ENCODE measurements at regions not wholly inside any gene's neighbourhood (a gene's known extent, or its start where the extent isn't known, plus 50 kb on each side); places are given as distances from the start of the nearest gene placed in this dataset.

DNA sequence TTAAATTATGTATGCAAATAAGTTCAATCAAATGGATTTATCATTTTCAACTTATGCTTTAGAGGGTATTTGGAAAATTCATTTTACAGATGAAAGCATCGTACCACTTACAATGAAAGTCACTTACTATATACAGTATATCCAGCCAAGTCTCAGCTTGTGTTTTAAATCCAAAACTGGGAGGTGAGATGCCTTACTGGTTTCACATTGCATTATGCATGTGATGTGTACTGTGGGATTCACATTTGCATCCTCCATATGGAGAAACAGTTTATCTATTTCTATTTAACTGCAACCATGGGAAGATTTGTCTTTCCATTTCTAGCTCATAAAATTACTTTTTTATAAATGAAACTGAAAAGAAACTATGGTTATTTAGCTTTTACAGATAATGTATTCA lies 248.1 kb downstream of the CNTN3 start:
- Histone ChIP-seq H3K27me3 (ENCODE audit: insufficient read depth, low read length) (no peaks in the 10 kb centered on the region), H3K9me3 (ENCODE audit: insufficient read depth, low read depth, low read length) (no peaks in the 10 kb centered on the region)
- no CpG with 5 or more reads among the region's 1 CpG for WGBS (ENCODE audit: extremely low coverage, insufficient coverage, insufficient read length)

DNA sequence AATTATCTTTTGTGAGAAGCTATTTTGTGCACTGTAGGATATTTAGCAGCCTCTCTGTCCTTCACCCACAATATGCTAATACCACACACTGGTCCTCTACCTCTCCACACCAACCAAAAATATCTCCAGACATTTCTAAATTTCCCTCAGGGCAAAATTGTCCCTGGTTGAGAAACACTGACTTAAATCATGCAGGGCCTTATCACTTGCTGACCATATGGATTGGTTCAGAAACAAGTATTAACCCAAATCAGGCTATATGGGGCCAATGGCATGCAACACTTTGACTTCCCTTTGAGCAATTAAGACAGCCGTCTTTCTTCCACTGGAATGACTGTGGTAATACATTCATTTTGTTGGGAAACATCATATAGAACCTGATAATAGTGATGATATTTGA lies 251.1 kb downstream of the CNTN3 start:
- Histone ChIP-seq H3K4me2 (ENCODE audit: low read length) (no peak overlapping the region), H2BK5ac (ENCODE audit: low read depth, low read length, poor library complexity) (no peak overlapping the region), H3K9ac (ENCODE audit: low read length) (no peak overlapping the region), H3K79me1 (ENCODE audit: low read length) (no peaks in the 10 kb centered on the region), H2BK12ac (ENCODE audit: low read length) (no peak overlapping the region), H3K18ac (ENCODE audit: low read length) (no peak overlapping the region), H4K91ac (ENCODE audit: low read depth, low read length) (no peak overlapping the region), H4K12ac (ENCODE audit: low read depth, low read length) (no peak overlapping the region), H3K4me1 (ENCODE audit: control insufficient read depth in 1 of 2, insufficient read depth in 2 of 2, low read length in 2 of 2) (no peaks in the 10 kb centered on the region), H4K8ac (ENCODE audit: low read depth, low read length) (no peak overlapping the region), H3K27ac (ENCODE audit: low read depth, low read length) (no peak overlapping the region), H3K23ac (ENCODE audit: low read length) (no peak overlapping the region), H3K79me2 (ENCODE audit: control insufficient read depth, insufficient read depth, low read length, poor library complexity) (no peaks in the 10 kb centered on the region), H3K9me3 (ENCODE audit: insufficient read depth, low read depth, low read length) (no peaks in the 10 kb centered on the region), H3K14ac (ENCODE audit: low read length) (no peak overlapping the region), H3K36me3 (ENCODE audit: control insufficient read depth in 1 of 2, insufficient read depth in 2 of 2, low read length in 2 of 2) (no peaks in the 10 kb centered on the region), H2BK120ac (ENCODE audit: insufficient read depth, low read length, poor library complexity) (no peak overlapping the region), H2AFZ (ENCODE audit: insufficient read depth, low read length, poor library complexity) (no peak overlapping the region), H3K27me3 (ENCODE audit: insufficient read depth, low read length) (no peaks in the 10 kb centered on the region), H3K4ac (ENCODE audit: low read depth, low read length) (no peak overlapping the region), H3K4me3 (ENCODE audit: low read depth, low read length) (no peak overlapping the region), H2AK5ac (ENCODE audit: low read length) (no peak overlapping the region)
- peak in 1 of 2 donors; percentile 56 for DNase-seq
- WGBS (ENCODE audit: extremely low coverage, insufficient coverage, insufficient read length) = no CpG with 5 or more reads among the region's 1 CpG

More for the DNA sequence above, 248.1 kb downstream of the CNTN3 start:
- H3K18ac ChIP-seq (ENCODE audit: low read length) = no peak overlapping the region
- no peak overlapping the region for H3K4me3 ChIP-seq (ENCODE audit: low read depth, low read length)
- H2AK5ac ChIP-seq (ENCODE audit: low read length) = no peak overlapping the region
- no peak overlapping the region for H3K27ac ChIP-seq (ENCODE audit: low read depth, low read length)
- no peaks in the 10 kb centered on the region for H3K4me1 ChIP-seq (ENCODE audit: control insufficient read depth in 1 of 2, insufficient read depth in 2 of 2, low read length in 2 of 2)
- no peaks in the 10 kb centered on the region for H3K79me1 ChIP-seq (ENCODE audit: low read length)
- H3K79me2 ChIP-seq (ENCODE audit: control insufficient read depth, insufficient read depth, low read length, poor library complexity) = no peaks in the 10 kb centered on the region
- no peak overlapping the region for H2BK5ac ChIP-seq (ENCODE audit: low read depth, low read length, poor library complexity)
- no peak overlapping the region for H3K14ac ChIP-seq (ENCODE audit: low read length)
- no peak for DNase-seq
- H3K4ac ChIP-seq (ENCODE audit: low read depth, low read length) = no peak overlapping the region
- H3K4me2 ChIP-seq (ENCODE audit: low read length) = no peak overlapping the region
- H2BK120ac ChIP-seq (ENCODE audit: insufficient read depth, low read length, poor library complexity) = no peak overlapping the region
- no peaks in the 10 kb centered on the region for H3K36me3 ChIP-seq (ENCODE audit: control insufficient read depth in 1 of 2, insufficient read depth in 2 of 2, low read length in 2 of 2)
- H4K91ac ChIP-seq (ENCODE audit: low read depth, low read length) = no peak overlapping the region
- no peak overlapping the region for H4K8ac ChIP-seq (ENCODE audit: low read depth, low read length)
- no peak overlapping the region for H3K23ac ChIP-seq (ENCODE audit: low read length)
- H3K9ac ChIP-seq (ENCODE audit: low read length) = no peak overlapping the region
- no peak overlapping the region for H2AFZ ChIP-seq (ENCODE audit: insufficient read depth, low read length, poor library complexity)
- no peak overlapping the region for H2BK12ac ChIP-seq (ENCODE audit: low read length)
- H4K12ac ChIP-seq (ENCODE audit: low read depth, low read length) = no peak overlapping the region

DNA sequence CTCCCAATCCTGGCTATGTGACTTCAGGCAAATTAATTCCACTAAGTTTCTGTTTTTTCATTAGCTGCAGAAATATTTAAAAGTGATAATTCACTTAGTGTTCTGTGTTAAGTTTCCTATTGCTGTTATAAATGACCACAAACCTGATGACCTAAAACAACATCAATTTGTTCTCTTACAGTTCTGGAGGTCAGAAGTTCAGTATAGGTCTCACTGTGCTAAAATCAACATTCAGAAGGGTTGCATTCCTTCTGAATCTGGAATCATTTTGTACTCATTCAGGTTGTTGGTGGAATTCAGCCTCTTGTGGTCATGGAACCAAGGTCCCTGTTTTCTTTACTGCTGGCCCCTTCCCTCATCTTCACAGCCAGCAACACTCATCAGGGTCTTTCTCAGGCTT lies 254.1 kb downstream of the CNTN3 start:
- Histone ChIP-seq H2BK12ac (ENCODE audit: low read length) (no peak overlapping the region), H2BK5ac (ENCODE audit: low read depth, low read length, poor library complexity) (no peak overlapping the region), H2AFZ (ENCODE audit: insufficient read depth, low read length, poor library complexity) (no peak overlapping the region), H3K14ac (ENCODE audit: low read length) (no peak overlapping the region), H3K27ac (ENCODE audit: low read depth, low read length) (no peak overlapping the region), H3K27me3 (ENCODE audit: insufficient read depth, low read length) (no peaks in the 10 kb centered on the region), H3K36me3 (ENCODE audit: control insufficient read depth in 1 of 2, insufficient read depth in 2 of 2, low read length in 2 of 2) (no peaks in the 10 kb centered on the region), H3K18ac (ENCODE audit: low read length) (no peak overlapping the region), H3K79me1 (ENCODE audit: low read length) (no peaks in the 10 kb centered on the region), H3K4me3 (ENCODE audit: low read depth, low read length) (no peak overlapping the region), H3K4me2 (ENCODE audit: low read length) (no peak overlapping the region), H4K8ac (ENCODE audit: low read depth, low read length) (no peak overlapping the region), H4K12ac (ENCODE audit: low read depth, low read length) (no peak overlapping the region), H2AK5ac (ENCODE audit: low read length) (no peak overlapping the region), H3K9me3 (ENCODE audit: insufficient read depth, low read depth, low read length) (no peaks in the 10 kb centered on the region), H3K4ac (ENCODE audit: low read depth, low read length) (no peak overlapping the region), H2BK120ac (ENCODE audit: insufficient read depth, low read length, poor library complexity) (no peak overlapping the region), H3K4me1 (ENCODE audit: control insufficient read depth in 1 of 2, insufficient read depth in 2 of 2, low read length in 2 of 2) (no peaks in the 10 kb centered on the region), H4K91ac (ENCODE audit: low read depth, low read length) (no peak overlapping the region), H3K79me2 (ENCODE audit: control insufficient read depth, insufficient read depth, low read length, poor library complexity) (no peaks in the 10 kb centered on the region), H3K23ac (ENCODE audit: low read length) (no peak overlapping the region), H3K9ac (ENCODE audit: low read length) (no peak overlapping the region)
- DNase-seq = no peak

DNA sequence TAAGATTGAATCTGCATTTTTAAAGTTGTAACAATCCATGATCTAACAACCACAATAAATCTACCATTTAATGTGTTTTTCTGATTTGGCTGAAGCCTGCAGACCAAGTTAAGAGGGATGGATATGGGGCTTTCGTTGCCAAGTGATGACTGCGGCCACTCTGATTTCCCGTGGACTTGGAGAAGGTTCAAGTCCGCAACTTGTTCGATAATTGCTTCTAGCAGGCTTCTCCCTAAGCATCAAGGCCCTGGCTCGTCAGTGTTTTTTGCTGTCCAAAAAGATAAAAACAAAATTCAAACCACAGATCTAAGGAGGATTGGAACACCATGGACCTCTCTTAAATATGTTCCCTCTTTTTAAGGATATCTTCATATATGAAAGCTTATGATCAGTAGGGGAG lies 256.6 kb downstream of the CNTN3 start:
- no peaks in the 10 kb centered on the region for H3K27me3 ChIP-seq (ENCODE audit: insufficient read depth, low read length)
- no peak overlapping the region for H4K8ac ChIP-seq (ENCODE audit: low read depth, low read length)
- no peaks in the 10 kb centered on the region for H3K79me1 ChIP-seq (ENCODE audit: low read length)
- H3K4ac ChIP-seq (ENCODE audit: low read depth, low read length) = no peak overlapping the region
- H3K4me3 ChIP-seq (ENCODE audit: low read depth, low read length) = no peak overlapping the region
- H3K9ac ChIP-seq (ENCODE audit: low read length) = no peak overlapping the region
- no peak overlapping the region for H3K14ac ChIP-seq (ENCODE audit: low read length)
- H4K12ac ChIP-seq (ENCODE audit: low read depth, low read length) = no peak overlapping the region
- DNase-seq = no peak
- H3K27ac ChIP-seq (ENCODE audit: low read depth, low read length) = no peak overlapping the region
- no peaks in the 10 kb centered on the region for H3K4me1 ChIP-seq (ENCODE audit: control insufficient read depth in 1 of 2, insufficient read depth in 2 of 2, low read length in 2 of 2)
- no peak overlapping the region for H3K23ac ChIP-seq (ENCODE audit: low read length)
- no peak overlapping the region for H2AFZ ChIP-seq (ENCODE audit: insufficient read depth, low read length, poor library complexity)
- no peaks in the 10 kb centered on the region for H3K9me3 ChIP-seq (ENCODE audit: insufficient read depth, low read depth, low read length)
- H3K36me3 ChIP-seq (ENCODE audit: control insufficient read depth in 1 of 2, insufficient read depth in 2 of 2, low read length in 2 of 2) = no peaks in the 10 kb centered on the region
- no peak overlapping the region for H2BK120ac ChIP-seq (ENCODE audit: insufficient read depth, low read length, poor library complexity)
- no peak overlapping the region for H2BK12ac ChIP-seq (ENCODE audit: low read length)
- WGBS (ENCODE audit: extremely low coverage, insufficient coverage, insufficient read length) = no CpG with 5 or more reads among the region's 6 CpGs
- H3K18ac ChIP-seq (ENCODE audit: low read length) = no peak overlapping the region
- no peak overlapping the region for H2BK5ac ChIP-seq (ENCODE audit: low read depth, low read length, poor library complexity)
- no peak overlapping the region for H4K91ac ChIP-seq (ENCODE audit: low read depth, low read length)
- H3K4me2 ChIP-seq (ENCODE audit: low read length) = no peak overlapping the region
- H3K79me2 ChIP-seq (ENCODE audit: control insufficient read depth, insufficient read depth, low read length, poor library complexity) = no peaks in the 10 kb centered on the region
- no peak overlapping the region for H2AK5ac ChIP-seq (ENCODE audit: low read length)

All from trophoblast cell (in vitro differentiated cells and primary cell).